ENCODE measurements at regions not wholly inside any gene's neighbourhood (a gene's known extent, or its start where the extent isn't known, plus 50 kb on each side); places are given as distances from the start of the nearest gene placed in this dataset.

- DNase-seq (ENCODE audit: extremely low spot score, unreplicated experiment) = peak; percentile 54
- Mint-ChIP-seq H3K36me3 (no peaks in the 10 kb centered on the region), H3K27ac (no peak overlapping the region)
Observed at GRCh38 chr11:134559602-134559962, 147.5 kb upstream of the B3GAT1 start.

DNA sequence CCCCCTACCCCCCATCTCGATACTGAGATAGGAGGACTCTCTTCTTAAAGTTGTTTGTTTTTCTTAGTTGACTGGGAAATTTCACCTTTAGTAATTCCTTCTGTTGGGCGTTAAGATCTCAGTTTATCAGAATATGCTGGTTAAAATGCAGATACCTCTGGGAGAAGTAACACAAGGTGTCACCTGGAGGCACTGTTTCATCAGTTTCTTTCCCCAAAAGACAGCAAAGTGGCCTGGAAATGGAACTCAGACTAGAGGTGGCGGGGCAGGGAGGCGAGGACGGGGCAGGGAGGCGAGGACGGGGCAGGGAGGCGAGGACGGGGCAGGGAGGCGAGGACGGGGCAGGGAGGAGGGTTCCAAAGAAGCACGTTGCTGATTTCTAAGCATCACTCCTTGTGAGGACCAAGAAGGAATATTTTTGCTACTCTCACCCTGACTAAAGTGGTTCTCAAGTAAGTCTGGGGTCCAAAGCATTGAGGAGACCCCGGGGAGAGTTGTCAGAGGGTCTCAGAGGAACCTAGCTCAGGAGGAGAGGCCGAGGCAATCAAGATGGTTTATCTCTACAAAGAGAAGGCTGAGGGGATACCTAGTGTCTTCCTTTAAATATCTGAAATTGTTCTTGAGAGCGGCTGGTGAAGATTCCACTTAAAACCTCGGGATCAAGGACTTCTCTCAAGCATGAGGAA, 147.0 kb upstream of the B3GAT1 start:
- DNase-seq (ENCODE audit: extremely low spot score, unreplicated experiment) = peak; percentile 27
- H3K4me1 Mint-ChIP-seq (ENCODE audit: unreplicated experiment) = peaks cover 4% of the 10 kb centered on the region
- H3K36me3 Mint-ChIP-seq = no peaks in the 10 kb centered on the region
- H3K27ac Mint-ChIP-seq = no peak overlapping the region
- no peaks in the 10 kb centered on the region for H3K9me3 Mint-ChIP-seq
- no peak overlapping the region for H3K4me3 Mint-ChIP-seq
- peaks cover 8% of the 10 kb centered on the region for H3K27me3 Mint-ChIP-seq
- TF ChIP-seq, protein P1, sequence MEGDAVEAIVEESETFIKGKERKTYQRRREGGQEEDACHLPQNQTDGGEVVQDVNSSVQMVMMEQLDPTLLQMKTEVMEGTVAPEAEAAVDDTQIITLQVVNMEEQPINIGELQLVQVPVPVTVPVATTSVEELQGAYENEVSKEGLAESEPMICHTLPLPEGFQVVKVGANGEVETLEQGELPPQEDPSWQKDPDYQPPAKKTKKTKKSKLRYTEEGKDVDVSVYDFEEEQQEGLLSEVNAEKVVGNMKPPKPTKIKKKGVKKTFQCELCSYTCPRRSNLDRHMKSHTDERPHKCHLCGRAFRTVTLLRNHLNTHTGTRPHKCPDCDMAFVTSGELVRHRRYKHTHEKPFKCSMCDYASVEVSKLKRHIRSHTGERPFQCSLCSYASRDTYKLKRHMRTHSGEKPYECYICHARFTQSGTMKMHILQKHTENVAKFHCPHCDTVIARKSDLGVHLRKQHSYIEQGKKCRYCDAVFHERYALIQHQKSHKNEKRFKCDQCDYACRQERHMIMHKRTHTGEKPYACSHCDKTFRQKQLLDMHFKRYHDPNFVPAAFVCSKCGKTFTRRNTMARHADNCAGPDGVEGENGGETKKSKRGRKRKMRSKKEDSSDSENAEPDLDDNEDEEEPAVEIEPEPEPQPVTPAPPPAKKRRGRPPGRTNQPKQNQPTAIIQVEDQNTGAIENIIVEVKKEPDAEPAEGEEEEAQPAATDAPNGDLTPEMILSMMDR (conservative IDR thresholded peaks at IDR 0.05) = no peak

More at GRCh38 chr11:134559602-134559962, 147.5 kb upstream of the B3GAT1 start:
- Mint-ChIP-seq H3K4me1 (ENCODE audit: unreplicated experiment) (peaks cover 4% of the 10 kb centered on the region), H3K27me3 (peaks cover 8% of the 10 kb centered on the region), H3K9me3 (no peaks in the 10 kb centered on the region), H3K4me3 (no peak overlapping the region)
- TF ChIP-seq, protein P1 (conservative IDR thresholded peaks at IDR 0.05) = no peak

DNA sequence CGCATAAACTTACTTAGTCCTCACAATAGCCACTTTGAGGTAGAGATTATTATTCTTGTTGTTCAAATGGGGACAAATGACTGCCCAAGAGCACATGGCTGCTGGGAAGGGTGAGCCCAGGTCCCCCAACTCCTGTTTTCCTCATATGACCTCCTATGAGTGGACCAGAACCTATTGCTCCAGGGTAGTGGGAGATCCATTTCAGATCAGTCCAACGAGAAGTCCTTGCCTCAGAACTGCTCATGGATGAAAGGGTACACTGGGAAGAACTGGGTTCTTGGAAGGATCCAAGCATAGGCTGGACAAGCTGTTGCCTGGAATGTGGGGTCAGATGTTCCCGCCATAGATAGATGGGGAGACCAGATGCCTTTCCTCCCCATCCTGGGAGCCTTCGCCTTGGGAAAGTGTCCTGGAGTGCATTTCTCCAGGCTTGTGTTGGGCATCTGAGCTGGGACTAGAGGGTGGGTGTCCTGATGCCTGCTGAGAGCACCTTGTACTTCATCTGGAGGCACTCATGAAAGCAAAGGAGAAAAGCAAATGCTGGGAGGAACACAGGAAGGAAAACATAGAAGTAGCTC, 146.3 kb upstream of the B3GAT1 start:
- H3K36me3 Mint-ChIP-seq = no peaks in the 10 kb centered on the region
- DNase-seq (ENCODE audit: extremely low spot score, unreplicated experiment) = peak; percentile 13
- H3K27me3 Mint-ChIP-seq = peaks cover 8% of the 10 kb centered on the region
- no peaks in the 10 kb centered on the region for H3K9me3 Mint-ChIP-seq
- H3K4me1 Mint-ChIP-seq (ENCODE audit: unreplicated experiment) = peaks cover 4% of the 10 kb centered on the region
- no peak overlapping the region for H3K4me3 Mint-ChIP-seq
- H3K27ac Mint-ChIP-seq = no peak overlapping the region
- TF ChIP-seq, protein P1 (conservative IDR thresholded peaks at IDR 0.05) = no peak

DNA sequence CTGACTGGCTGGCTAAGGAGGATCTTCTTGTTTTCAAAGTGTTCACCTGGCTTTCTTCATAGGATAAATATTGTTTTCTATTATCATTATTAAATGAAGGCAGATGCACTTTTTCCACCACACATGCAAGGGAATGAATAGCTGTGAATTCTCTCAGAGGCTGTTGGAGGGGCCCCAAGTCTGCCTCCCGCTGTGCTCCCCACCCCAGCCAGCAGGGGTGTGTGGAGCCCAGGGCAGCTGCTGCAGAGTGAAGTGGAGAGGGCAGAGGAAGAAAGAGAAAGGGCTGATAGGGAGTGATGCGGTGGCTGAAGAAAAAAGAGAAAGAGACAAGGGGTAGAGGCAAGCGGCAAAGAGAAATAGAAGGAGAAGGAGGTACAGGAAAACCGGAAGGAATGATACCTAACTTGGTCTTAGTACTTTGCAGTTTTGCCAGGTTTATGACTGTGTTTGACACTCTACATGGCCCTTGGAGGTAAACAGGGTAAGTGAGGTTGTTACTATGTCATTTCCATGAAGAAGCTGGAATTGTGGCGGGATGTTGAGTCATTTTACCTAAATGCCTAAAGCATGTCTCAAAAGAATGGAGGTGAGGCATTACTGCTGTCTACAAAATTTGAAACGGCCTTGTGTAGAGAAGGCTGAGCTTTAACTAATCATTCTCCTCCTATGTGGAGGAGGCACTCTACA, 145.7 kb upstream of the B3GAT1 start:
- Mint-ChIP-seq H3K4me3 (no peak overlapping the region), H3K4me1 (ENCODE audit: unreplicated experiment) (peaks cover 4% of the 10 kb centered on the region), H3K27ac (no peak overlapping the region), H3K36me3 (no peaks in the 10 kb centered on the region), H3K9me3 (no peaks in the 10 kb centered on the region), H3K27me3 (peaks cover 8% of the 10 kb centered on the region)
- peak; percentile 39 for DNase-seq (ENCODE audit: extremely low spot score, unreplicated experiment)
- TF ChIP-seq, protein P1 (conservative IDR thresholded peaks at IDR 0.05) = peak; percentile 20

DNA sequence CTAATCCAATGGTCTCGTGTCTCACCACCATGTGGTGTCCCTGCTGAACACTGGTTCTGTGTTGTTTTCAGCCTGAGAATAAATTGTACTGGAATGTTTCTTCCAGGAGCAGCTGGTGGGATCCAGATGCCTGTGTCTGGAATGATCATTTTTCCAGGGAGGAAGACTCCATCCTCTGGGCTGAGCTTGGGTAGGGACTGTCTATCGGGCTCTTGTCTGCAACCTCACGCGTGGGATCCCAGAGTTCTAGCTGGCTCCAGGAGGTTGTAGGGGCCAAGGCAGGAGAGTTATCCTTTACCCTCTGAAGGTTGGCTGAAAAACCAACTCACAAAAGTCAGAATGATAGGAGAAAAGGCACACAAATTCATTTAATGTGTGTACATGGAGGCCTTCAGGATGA, 144.1 kb upstream of the B3GAT1 start:
- no peak for DNase-seq (ENCODE audit: extremely low spot score, unreplicated experiment)
- Mint-ChIP-seq H3K9me3 (no peaks in the 10 kb centered on the region), H3K4me3 (no peak overlapping the region), H3K27ac (no peak overlapping the region), H3K36me3 (no peaks in the 10 kb centered on the region), H3K4me1 (ENCODE audit: unreplicated experiment) (no peaks in the 10 kb centered on the region), H3K27me3 (peaks cover 12% of the 10 kb centered on the region)
- TF ChIP-seq, protein P1 (conservative IDR thresholded peaks at IDR 0.05) = no peak

Data from type B pancreatic cell (in vitro differentiated cells).